ENCODE measurements at regions not wholly inside any gene's neighbourhood (a gene's known extent, or its start where the extent isn't known, plus 50 kb on each side); places are given as distances from the start of the nearest gene placed in this dataset.

DNA sequence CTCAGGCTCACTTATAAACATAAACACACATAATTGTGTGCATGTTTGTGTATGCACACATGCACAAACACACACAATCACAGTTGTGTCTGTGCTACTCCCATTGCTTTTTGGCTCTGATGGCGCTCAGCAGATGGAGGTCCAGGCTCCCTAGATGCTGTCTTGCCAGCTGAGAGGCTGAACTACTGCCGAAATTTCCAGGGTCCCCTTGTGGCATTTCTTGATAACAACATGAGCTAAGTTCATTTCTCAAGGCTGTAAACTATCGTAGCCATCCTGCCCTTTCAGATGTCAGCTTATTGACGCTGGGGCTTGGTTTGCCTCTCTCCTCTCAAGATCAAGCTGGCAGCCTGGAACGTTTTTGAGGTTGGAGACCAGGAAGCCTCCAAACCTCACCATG lies 80.1 kb upstream of the ADRA1D start:
- TF ChIP-seq, protein P1, sequence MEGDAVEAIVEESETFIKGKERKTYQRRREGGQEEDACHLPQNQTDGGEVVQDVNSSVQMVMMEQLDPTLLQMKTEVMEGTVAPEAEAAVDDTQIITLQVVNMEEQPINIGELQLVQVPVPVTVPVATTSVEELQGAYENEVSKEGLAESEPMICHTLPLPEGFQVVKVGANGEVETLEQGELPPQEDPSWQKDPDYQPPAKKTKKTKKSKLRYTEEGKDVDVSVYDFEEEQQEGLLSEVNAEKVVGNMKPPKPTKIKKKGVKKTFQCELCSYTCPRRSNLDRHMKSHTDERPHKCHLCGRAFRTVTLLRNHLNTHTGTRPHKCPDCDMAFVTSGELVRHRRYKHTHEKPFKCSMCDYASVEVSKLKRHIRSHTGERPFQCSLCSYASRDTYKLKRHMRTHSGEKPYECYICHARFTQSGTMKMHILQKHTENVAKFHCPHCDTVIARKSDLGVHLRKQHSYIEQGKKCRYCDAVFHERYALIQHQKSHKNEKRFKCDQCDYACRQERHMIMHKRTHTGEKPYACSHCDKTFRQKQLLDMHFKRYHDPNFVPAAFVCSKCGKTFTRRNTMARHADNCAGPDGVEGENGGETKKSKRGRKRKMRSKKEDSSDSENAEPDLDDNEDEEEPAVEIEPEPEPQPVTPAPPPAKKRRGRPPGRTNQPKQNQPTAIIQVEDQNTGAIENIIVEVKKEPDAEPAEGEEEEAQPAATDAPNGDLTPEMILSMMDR (IDR thresholded peaks at IDR 0.05), result no peak
- TF ChIP-seq POLR2A (IDR thresholded peaks at IDR 0.05), result no peak
